ENCODE measurements at regions not wholly inside any gene's neighbourhood (a gene's known extent, or its start where the extent isn't known, plus 50 kb on each side); places are given as distances from the start of the nearest gene placed in this dataset.

DNA sequence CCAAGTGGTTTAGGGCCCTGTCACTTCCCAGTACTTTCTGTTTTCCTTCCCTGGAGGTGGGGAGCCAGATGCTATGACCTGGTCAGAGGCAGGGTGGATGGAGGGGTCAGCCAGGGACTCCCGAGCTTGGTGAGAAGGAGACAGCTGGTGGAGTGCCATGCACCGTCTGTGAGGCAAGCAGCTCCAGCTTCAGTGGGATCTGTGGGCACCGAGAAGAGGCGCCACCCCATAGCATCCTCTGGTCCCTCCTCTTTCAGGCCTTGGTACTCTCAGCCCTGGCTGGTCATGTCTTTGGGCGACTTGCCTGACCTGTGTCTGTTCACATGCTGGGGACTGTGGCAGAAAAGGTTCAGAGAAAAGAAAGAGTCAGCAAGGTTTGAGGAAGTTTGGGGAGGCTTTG, 299.3 kb upstream of the N4BP1 start:
- DNase-seq (ENCODE audit: low read depth): no peak
- TF ChIP-seq, protein P1, sequence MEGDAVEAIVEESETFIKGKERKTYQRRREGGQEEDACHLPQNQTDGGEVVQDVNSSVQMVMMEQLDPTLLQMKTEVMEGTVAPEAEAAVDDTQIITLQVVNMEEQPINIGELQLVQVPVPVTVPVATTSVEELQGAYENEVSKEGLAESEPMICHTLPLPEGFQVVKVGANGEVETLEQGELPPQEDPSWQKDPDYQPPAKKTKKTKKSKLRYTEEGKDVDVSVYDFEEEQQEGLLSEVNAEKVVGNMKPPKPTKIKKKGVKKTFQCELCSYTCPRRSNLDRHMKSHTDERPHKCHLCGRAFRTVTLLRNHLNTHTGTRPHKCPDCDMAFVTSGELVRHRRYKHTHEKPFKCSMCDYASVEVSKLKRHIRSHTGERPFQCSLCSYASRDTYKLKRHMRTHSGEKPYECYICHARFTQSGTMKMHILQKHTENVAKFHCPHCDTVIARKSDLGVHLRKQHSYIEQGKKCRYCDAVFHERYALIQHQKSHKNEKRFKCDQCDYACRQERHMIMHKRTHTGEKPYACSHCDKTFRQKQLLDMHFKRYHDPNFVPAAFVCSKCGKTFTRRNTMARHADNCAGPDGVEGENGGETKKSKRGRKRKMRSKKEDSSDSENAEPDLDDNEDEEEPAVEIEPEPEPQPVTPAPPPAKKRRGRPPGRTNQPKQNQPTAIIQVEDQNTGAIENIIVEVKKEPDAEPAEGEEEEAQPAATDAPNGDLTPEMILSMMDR (IDR thresholded peaks at IDR 0.05; ENCODE audit: low read length, missing control alignments): no peak
- no peak overlapping the region for H3K4me3 ChIP-seq (replicated peaks; ENCODE audit: low read depth, low read length)

DNA sequence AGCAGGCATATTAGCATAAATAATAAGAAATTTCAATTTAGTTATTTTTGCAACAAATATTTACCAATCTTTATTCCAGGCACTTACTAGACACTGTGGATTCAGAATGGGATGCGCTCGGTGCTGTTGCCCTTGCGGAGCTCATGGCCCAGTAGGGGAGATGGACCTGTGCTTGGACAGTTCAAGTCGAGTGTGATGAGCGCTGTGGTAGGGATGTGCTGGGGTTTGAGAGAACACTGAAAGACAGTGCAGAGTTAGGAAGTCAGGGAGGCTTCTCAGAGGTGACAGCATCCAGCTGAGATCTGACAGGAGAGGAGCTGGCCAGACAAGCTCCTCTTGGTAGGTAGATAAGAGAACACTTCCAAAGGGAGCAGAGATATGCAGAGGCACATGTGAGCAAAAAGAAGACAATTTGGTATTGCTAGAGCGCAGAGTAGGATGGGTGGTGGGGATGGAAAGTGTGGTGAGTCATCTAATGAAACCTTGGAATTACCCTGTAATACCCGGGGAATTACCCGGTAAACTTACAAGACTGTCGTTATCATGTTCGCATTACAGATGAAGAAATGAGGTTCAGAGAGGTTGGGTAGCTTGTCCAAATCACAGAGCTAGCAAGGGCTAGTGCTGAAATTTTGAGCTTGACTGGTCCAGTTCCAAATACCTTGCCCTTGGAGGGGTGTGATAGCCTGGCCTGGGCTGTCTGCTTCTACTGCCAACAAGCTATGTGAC, 298.1 kb upstream of the N4BP1 start:
- no peak for DNase-seq (ENCODE audit: low read depth)
- TF ChIP-seq, protein P1 (IDR thresholded peaks at IDR 0.05; ENCODE audit: low read length, missing control alignments): no peak

DNA sequence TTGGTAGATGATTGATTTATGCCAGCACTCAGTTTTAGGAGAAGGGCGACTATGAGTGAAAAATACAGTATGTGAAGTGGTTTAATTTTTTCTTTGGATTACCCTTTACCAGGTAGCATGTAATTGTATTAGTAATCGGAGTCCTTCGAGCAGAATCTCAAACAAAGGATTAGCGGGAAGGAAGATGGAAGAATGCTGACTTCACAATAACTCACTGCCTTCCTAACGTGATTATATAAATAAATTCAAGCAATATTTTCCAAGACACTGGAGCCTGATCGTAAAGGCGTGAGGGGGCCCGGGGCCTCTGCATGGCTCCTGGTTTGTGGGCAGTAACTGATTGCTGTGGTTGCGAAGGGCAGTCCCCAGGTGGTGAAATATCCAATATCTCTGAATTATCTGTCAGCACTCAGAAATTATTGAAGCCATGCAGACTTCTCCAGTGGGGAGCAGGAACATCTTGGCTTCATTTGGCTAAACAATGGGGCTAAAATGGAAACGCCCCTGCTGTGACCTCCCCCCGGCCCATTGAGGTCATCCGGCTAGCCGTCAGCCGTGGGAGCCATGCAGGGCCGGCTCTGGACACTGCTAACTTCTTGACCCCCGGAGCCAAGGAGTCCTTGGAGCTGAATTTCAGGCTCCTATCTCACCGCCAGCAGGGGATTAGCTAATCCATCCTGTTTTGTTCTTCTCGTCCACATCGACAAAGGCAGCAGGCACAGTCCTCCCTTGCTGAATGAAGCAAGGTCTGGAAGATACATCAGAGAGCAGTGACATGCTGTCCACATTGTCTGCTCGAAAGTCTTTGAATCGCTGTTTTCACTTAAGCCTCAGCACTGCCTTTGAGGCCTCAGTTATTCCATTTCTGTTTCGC, 295.9 kb upstream of the N4BP1 start:
- no peak for DNase-seq (ENCODE audit: low read depth)
- H3K4me3 ChIP-seq (replicated peaks; ENCODE audit: low read depth, low read length): no peak overlapping the region
- TF ChIP-seq, protein P1 (IDR thresholded peaks at IDR 0.05; ENCODE audit: low read length, missing control alignments): no peak

More for the DNA sequence above, 298.1 kb upstream of the N4BP1 start:
- no peak overlapping the region for H3K4me3 ChIP-seq (replicated peaks; ENCODE audit: low read depth, low read length)

DNA sequence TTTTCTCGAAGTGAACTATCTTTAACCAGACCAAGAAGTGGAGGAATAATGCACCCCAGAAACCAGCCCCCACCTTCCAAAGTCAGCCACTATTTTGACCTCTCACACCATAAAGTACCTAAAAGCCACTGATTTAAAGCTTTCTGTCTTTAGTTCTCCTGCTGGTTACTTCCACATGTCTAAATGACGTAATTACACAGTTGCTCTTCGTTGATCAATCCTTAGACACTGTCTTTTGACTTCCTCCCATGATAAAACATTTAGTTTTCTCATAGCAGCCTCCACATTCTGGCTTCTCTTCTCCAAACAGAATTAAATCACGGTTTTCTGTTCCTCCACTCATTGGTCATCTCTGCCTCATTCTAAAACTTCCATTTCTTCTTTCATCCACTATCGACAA, 294.4 kb upstream of the N4BP1 start:
- no peak overlapping the region for H3K4me3 ChIP-seq (replicated peaks; ENCODE audit: low read depth, low read length)
- TF ChIP-seq, protein P1 (IDR thresholded peaks at IDR 0.05; ENCODE audit: low read length, missing control alignments): no peak
- DNase-seq (ENCODE audit: low read depth): no peak

DNA sequence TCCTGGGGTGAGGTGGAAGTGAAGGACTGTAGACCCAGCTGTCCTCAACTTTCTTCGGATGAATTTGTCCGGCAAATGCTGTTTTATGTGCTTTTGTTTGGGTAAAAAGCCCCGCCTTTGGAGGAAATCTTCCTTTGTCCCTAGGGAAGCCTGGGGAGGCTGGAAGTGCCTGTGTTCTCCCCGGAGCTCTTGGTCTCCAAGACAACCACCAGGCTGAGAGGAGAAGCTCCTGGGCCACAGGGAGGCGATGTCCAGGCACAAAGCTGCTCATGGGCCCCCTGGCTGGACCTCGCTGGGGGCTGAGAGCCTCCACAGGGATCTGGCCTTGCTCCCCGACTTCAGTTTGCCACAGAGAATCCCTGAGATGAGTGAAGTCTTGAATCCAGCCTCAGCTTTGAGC, 293.1 kb upstream of the N4BP1 start:
- DNase-seq (ENCODE audit: low read depth): no peak
- TF ChIP-seq, protein P1 (IDR thresholded peaks at IDR 0.05; ENCODE audit: low read length, missing control alignments): no peak
- no peak overlapping the region for H3K4me3 ChIP-seq (replicated peaks; ENCODE audit: low read depth, low read length)

DNA sequence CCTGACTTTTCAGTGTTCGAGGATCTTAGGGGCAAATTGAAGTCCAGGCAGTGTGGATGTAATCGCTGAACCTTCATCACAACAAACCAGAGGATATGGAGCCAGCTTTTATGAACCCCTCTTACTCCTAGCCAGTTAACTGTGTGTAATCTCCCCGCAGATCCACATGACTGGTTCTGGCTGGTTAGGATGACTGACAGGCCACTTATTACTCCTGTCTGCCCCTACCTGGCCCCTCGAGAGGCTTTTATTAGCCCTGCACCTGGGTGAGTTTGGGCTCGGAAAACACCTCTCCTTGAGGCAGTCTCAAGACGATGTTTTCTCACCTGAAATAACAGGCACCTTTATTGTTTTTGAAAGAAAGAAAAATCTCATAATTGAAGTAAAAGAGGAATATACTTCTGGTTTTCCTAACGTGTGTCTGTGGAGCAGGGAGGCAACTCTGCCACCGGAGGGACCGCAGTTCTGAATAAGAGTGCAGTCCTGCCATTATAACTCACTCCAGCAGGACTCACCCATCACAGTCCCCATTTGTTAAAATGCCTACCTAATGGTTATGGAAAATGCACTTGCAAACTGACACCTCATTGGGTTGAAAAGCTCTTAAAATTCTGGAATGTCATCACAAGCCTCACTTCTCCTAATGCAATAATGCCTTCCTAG, 291.9 kb upstream of the N4BP1 start:
- H3K4me3 ChIP-seq (replicated peaks; ENCODE audit: low read depth, low read length): no peak overlapping the region
- no peak for DNase-seq (ENCODE audit: low read depth)
- TF ChIP-seq, protein P1 (IDR thresholded peaks at IDR 0.05; ENCODE audit: low read length, missing control alignments): no peak
